ENCODE measurements at regions not wholly inside any gene's neighbourhood (a gene's known extent, or its start where the extent isn't known, plus 50 kb on each side); places are given as distances from the start of the nearest gene placed in this dataset.

GRCh38 chr5:124053340-124053739 lies 541.4 kb downstream of the CSNK1G3 start:
- 94% methylated on average over 2 of the region's 2 CpGs for WGBS
- no peaks in the 10 kb centered on the region for H3K36me3 ChIP-seq
- peaks cover 9% of the 10 kb centered on the region for H3K4me1 ChIP-seq
- DNase-seq (ENCODE audit: low spot score in 2 of 2), result no peak
- H3K27me3 ChIP-seq, result no peaks in the 10 kb centered on the region
- H3K27ac ChIP-seq, result no peak overlapping the region
- TF ChIP-seq CTCF (IDR thresholded peaks at IDR 0.05) (no peak), POLR2A (IDR thresholded peaks at IDR 0.05) (no peak)
- no peak overlapping the region for H3K4me3 ChIP-seq
- H3K9me3 ChIP-seq, result no peaks in the 10 kb centered on the region

- no peak for DNase-seq (ENCODE audit: low spot score in 2 of 2)
- TF ChIP-seq POLR2A (IDR thresholded peaks at IDR 0.05) (no peak), CTCF (IDR thresholded peaks at IDR 0.05) (no peak), POLR2AphosphoS5 (IDR thresholded peaks at IDR 0.05) (no peak), EP300 (IDR thresholded peaks at IDR 0.05) (no peak)
- 70% methylated on average over 2 of the region's 2 CpGs for WGBS
Measured at GRCh38 chr5:124052201-124052600, 540.2 kb downstream of the CSNK1G3 start.

GRCh38 chr5:124050120-124050770 lies 538.3 kb downstream of the CSNK1G3 start:
- Histone ChIP-seq H3K4me1 (no peaks in the 10 kb centered on the region), H3K36me3 (no peaks in the 10 kb centered on the region), H3K27me3 (no peaks in the 10 kb centered on the region), H3K27ac (no peak overlapping the region), H3K9me3 (no peaks in the 10 kb centered on the region), H3K4me3 (no peak overlapping the region)
- 64% methylated on average over 3 of the region's 3 CpGs for WGBS
- TF ChIP-seq POLR2A (IDR thresholded peaks at IDR 0.05) (no peak), EP300 (IDR thresholded peaks at IDR 0.05) (no peak), POLR2AphosphoS5 (IDR thresholded peaks at IDR 0.05) (no peak), CTCF (IDR thresholded peaks at IDR 0.05) (no peak)
- DNase-seq (ENCODE audit: low spot score in 2 of 2), result no peak

More at GRCh38 chr5:124052201-124052600, 540.2 kb downstream of the CSNK1G3 start:
- Histone ChIP-seq H3K36me3 (no peaks in the 10 kb centered on the region), H3K27ac (no peak overlapping the region), H3K4me1 (peaks cover 4% of the 10 kb centered on the region), H3K27me3 (no peaks in the 10 kb centered on the region), H3K9me3 (no peaks in the 10 kb centered on the region), H3K4me3 (no peak overlapping the region)

GRCh38 chr5:124045412-124045811 lies 533.4 kb downstream of the CSNK1G3 start:
- no peak overlapping the region for H3K4me3 ChIP-seq
- WGBS, result 78% methylated on average over 2 of the region's 2 CpGs
- no peaks in the 10 kb centered on the region for H3K9me3 ChIP-seq
- no peak overlapping the region for H3K27ac ChIP-seq
- no peaks in the 10 kb centered on the region for H3K4me1 ChIP-seq
- TF ChIP-seq POLR2AphosphoS5 (IDR thresholded peaks at IDR 0.05), result no peak
- TF ChIP-seq EP300 (IDR thresholded peaks at IDR 0.05), result no peak
- TF ChIP-seq POLR2A (IDR thresholded peaks at IDR 0.05), result no peak
- TF ChIP-seq CTCF (IDR thresholded peaks at IDR 0.05), result no peak
- no peak for DNase-seq (ENCODE audit: low spot score in 2 of 2)
- no peaks in the 10 kb centered on the region for H3K27me3 ChIP-seq
- no peaks in the 10 kb centered on the region for H3K36me3 ChIP-seq

- Histone ChIP-seq H3K9me3 (no peaks in the 10 kb centered on the region), H3K4me3 (no peak overlapping the region), H3K4me1 (no peaks in the 10 kb centered on the region), H3K27me3 (no peaks in the 10 kb centered on the region), H3K36me3 (no peaks in the 10 kb centered on the region), H3K27ac (no peak overlapping the region)
- no peak for TF ChIP-seq CTCF (IDR thresholded peaks at IDR 0.05)
- DNase-seq (ENCODE audit: low spot score in 2 of 2), result no peak
- 76% methylated on average over 2 of the region's 2 CpGs for WGBS
Measured at GRCh38 chr5:124044613-124045012, 532.6 kb downstream of the CSNK1G3 start.
